Neuron (in vitro differentiated cells): ENCODE measurements at regions not wholly inside any gene's neighbourhood (a gene's known extent, or its start where the extent isn't known, plus 50 kb on each side); places are given as distances from the start of the nearest gene placed in this dataset.
"Not testable (repeated sequence)": the region's sequence is repeated elsewhere in the genome, so short reads cannot be mapped to it uniquely, and the experiment has no call there.

ENCODE experiments used
- H2AFZ ChIP-seq: one replicate; pipeline ENCODE4 v1.6.1; 2013; ENCODE audit warnings: low read depth, mild to moderate bottlenecking, inconsistent platforms, low read length, moderate library complexity
- H3K27me3 ChIP-seq: one replicate; pipeline ENCODE4 v1.6.1; 2013; ENCODE audit warnings: low read length; ENCODE audit not compliant: insufficient read depth
- H3K36me3 ChIP-seq: one replicate; pipeline ENCODE4 v1.6.1; 2013; ENCODE audit warnings: low read length; ENCODE audit not compliant: insufficient read depth
- H3K4me1 ChIP-seq: one replicate; pipeline ENCODE4 v1.6.1; 2013; ENCODE audit warnings: low read length; ENCODE audit not compliant: insufficient read depth
- H3K4me3 ChIP-seq: 2 replicates; pipeline ENCODE4 v1.5.1; 2013; ENCODE audit warnings: mild to moderate bottlenecking, low read length, moderate library complexity
- H3K9me3 ChIP-seq: one replicate; pipeline ENCODE4 v1.6.1; 2013; ENCODE audit warnings: low read length

DNA sequence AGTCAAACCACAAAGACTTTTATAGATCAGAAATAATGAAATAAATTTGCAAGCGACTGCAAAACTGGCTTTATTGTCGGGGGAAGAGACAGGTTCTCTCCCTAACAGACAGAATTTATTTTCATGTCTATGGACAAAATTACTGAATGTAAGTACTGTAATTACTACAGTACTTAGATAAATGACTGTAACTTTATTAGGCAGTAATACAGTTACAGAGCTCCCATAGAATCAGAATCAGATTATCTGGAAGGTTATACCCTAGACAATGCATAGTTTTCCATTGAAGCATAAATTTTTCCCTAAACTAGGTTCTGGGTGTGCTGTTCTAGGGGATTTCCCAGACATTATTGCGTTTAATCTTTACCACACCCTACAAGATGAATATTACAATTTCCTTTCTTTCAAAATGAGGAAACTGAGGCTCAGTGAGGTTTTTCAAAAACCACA, 114.2 kb downstream of the C12orf75 start:
- no peak overlapping the region for H2AFZ ChIP-seq
- H3K9me3 ChIP-seq, result peaks cover 4% of the 10 kb centered on the region
- H3K36me3 ChIP-seq, result no peaks in the 10 kb centered on the region
- H3K27me3 ChIP-seq, result no peaks in the 10 kb centered on the region
- H3K4me3 ChIP-seq, result no peak overlapping the region
- H3K4me1 ChIP-seq, result peaks cover 17% of the 10 kb centered on the region

DNA sequence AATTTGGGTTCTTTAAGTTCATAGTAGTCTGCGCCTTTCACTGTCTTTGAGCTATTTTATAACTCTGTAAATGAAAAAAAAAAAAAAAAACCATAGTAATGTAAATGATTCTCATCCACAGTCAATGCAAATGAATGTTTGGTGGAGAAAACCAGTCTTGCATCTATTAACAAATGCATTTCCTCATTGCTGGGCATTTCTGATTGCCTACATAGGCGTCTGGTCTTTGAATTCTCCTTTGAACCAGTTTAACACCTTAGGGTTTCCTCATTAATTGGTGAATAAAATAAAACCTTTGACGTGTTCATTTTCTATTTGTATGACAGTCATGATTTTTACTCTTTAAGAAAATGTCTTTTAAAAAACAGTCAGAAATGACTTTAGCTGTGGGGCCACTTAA, 114.8 kb downstream of the C12orf75 start:
- peaks cover 17% of the 10 kb centered on the region for H3K4me1 ChIP-seq
- H3K9me3 ChIP-seq, result peaks cover under 1% of the 10 kb centered on the region
- H3K36me3 ChIP-seq, result no peaks in the 10 kb centered on the region
- no peak overlapping the region for H2AFZ ChIP-seq
- no peak overlapping the region for H3K4me3 ChIP-seq
- no peaks in the 10 kb centered on the region for H3K27me3 ChIP-seq

DNA sequence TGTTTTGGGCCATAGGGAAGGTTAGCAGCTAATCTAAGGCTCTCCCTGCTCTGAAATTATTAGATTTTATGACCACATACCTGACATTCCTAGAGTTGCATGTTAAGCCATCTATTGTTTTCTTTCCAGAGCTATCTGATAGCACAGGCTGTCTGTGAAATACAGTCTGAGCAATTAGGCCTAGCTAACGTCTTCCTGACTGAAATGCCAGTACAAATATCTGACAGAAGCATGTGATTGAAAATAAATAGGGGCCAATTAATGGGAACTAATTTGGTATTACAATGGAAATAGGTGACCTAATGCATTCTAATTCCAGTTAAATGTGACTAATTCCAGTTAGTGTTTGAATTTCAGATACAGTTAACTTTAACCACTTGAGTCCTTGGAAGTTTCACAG, 115.2 kb downstream of the C12orf75 start:
- Histone ChIP-seq H3K4me3 (no peak overlapping the region), H2AFZ (no peak overlapping the region), H3K27me3 (no peaks in the 10 kb centered on the region), H3K9me3 (no peaks in the 10 kb centered on the region), H3K4me1 (peaks cover 17% of the 10 kb centered on the region), H3K36me3 (no peaks in the 10 kb centered on the region)

DNA sequence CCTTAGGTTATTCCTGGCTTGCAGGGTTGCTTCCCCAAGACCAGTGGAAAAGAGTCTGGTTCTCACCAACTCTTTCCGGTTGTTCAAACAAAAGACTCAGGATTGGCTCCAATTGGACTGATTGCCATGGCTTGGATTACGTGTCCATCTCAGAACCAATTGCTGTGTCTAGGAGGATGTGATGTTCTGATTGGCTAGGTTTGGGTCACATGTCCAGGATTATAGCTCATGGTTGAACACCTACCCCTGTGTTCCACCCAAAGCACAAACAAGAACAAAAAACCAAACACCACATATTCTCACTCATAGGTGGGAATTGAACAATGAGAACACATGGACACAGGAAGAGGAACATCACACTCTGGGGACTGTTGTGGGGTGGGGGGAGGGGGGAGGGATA, 116.0 kb downstream of the C12orf75 start:
- not testable (repeated sequence) for H3K9me3 ChIP-seq, H2AFZ ChIP-seq, H3K27me3 ChIP-seq, H3K36me3 ChIP-seq, H3K4me3 ChIP-seq
- H3K4me1 ChIP-seq, result peaks cover 17% of the 10 kb centered on the region

DNA sequence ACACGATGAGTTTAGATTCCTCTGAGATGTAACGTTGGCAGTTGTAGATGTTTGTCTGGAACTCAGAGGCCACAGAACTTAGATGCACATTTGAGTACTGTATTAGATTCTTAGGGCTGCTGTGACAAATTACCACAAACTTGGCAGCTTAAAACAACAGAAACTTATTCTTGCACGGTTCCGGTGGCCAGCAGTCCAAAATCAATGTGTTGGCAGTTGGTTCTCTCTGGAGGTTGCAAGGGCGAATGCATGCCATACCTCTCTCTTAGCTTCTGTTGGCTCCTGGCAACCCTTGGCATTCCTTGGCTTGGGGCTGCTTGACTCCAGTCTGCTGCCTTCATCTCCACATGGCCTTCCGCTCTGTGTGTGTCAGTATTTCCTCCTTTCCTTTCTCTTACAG, 118.9 kb downstream of the C12orf75 start:
- Histone ChIP-seq H3K27me3 (no peaks in the 10 kb centered on the region), H2AFZ (no peak overlapping the region), H3K36me3 (no peaks in the 10 kb centered on the region), H3K4me1 (peaks cover 12% of the 10 kb centered on the region), H3K4me3 (no peak overlapping the region), H3K9me3 (no peaks in the 10 kb centered on the region)

DNA sequence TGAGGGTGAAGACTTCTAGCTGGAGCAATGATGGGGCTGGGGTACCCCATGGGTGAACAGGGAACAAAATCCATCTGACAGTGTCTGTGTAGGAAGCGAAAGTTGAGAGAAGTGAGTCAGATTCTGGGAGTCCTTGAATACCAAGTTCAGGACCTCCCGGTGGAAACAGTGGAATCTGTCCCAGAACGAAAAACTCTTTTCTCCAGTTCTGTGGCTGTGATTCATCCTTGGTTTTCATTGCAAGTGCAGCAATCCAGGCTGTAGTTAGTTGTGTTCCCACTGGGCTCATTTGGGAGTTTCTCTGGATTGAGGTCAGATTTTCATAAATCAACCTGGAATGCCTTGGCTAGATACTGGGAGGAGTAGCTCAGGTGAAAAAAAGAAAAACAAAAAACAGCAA, 120.7 kb downstream of the C12orf75 start:
- H3K4me3 ChIP-seq, result no peak overlapping the region
- H3K9me3 ChIP-seq, result no peaks in the 10 kb centered on the region
- H3K4me1 ChIP-seq, result no peaks in the 10 kb centered on the region
- H2AFZ ChIP-seq, result no peak overlapping the region
- H3K27me3 ChIP-seq, result no peaks in the 10 kb centered on the region
- H3K36me3 ChIP-seq, result no peaks in the 10 kb centered on the region

DNA sequence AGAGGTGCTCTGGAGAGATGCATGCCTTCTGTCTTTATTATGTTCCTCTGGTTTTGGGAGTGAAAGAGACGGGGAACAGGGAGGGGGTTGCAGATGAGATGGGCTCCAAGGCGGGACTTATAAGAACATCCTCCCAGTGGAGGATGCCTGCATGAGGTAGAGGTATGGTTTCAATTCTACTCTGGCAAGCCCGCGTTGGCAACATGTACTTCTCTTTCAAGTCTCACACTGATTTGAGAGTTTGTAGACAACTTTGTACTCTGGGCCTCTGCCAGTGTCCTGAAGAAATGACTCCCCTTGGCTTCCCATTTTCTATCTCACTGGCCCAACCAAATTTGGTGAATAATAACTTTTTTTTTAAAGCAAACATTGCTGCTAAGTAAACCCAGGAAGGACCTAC, 121.3 kb downstream of the C12orf75 start:
- no peaks in the 10 kb centered on the region for H3K9me3 ChIP-seq
- no peak overlapping the region for H2AFZ ChIP-seq
- no peaks in the 10 kb centered on the region for H3K27me3 ChIP-seq
- no peaks in the 10 kb centered on the region for H3K4me1 ChIP-seq
- no peaks in the 10 kb centered on the region for H3K36me3 ChIP-seq
- no peak overlapping the region for H3K4me3 ChIP-seq

DNA sequence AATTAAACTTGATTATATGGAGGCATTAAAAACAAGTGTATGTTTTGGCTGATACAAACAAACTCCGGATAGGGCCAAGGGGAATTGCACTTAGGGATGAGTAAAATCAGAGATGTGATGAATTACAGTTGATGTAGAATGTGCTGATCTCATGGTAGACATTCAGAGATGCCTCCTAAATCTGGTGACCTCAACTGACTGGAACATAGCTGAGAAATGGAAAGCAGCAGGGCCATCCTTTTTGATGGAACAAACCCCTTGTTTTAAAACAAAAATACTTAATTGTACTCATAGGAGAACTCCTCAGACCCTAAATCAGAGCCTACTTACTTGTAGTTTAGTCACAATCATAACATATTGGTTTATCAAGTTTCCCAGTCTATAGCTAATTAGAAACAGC, 122.8 kb downstream of the C12orf75 start:
- Histone ChIP-seq H3K9me3 (no peaks in the 10 kb centered on the region), H3K4me1 (no peaks in the 10 kb centered on the region), H2AFZ (no peak overlapping the region), H3K4me3 (no peak overlapping the region), H3K27me3 (no peaks in the 10 kb centered on the region), H3K36me3 (no peaks in the 10 kb centered on the region)

DNA sequence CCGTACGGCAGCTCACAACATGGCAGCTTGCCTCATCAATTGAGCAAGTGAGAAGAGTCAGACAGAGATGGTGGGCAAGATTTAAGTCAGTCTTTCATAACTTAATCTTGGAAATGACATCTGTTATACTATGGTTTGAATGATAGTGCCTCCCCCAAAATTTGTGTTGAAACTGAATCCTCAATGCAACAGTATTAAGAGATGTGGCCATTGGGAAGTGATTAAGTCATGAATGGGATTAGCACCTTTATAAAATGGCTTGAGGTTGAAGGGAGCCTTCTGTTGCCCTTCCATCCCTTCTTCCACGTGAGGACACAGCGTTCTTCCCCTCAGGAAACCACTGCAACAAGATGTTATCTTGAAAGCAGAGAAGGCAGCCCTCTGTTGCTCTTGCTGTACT, 124.2 kb downstream of the C12orf75 start:
- H3K4me3 ChIP-seq, result no peak overlapping the region
- H2AFZ ChIP-seq, result no peak overlapping the region
- H3K9me3 ChIP-seq, result no peaks in the 10 kb centered on the region
- H3K36me3 ChIP-seq, result no peaks in the 10 kb centered on the region
- H3K27me3 ChIP-seq, result no peaks in the 10 kb centered on the region
- H3K4me1 ChIP-seq, result no peaks in the 10 kb centered on the region

DNA sequence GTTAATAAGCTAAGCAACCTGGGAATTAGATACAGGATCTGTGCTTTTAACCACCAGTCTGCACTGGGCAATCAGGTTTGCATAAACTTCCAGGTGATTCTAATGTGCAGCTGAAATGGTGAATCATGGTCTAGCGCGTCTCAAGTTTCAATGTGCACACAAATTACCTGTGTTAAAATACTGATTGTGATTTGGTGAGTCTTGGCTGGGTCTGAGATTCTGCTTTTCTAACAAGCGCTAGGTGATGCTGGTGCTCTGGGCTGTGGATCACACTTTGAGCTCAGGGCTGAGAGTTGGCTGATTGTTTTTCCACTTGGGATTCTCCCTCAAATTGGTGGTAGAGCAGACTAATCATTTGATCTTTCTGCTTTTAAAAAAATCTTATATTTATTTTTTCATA, 124.8 kb downstream of the C12orf75 start:
- no peaks in the 10 kb centered on the region for H3K4me1 ChIP-seq
- H3K36me3 ChIP-seq, result no peaks in the 10 kb centered on the region
- no peak overlapping the region for H2AFZ ChIP-seq
- H3K9me3 ChIP-seq, result no peaks in the 10 kb centered on the region
- H3K27me3 ChIP-seq, result no peaks in the 10 kb centered on the region
- H3K4me3 ChIP-seq, result no peak overlapping the region

DNA sequence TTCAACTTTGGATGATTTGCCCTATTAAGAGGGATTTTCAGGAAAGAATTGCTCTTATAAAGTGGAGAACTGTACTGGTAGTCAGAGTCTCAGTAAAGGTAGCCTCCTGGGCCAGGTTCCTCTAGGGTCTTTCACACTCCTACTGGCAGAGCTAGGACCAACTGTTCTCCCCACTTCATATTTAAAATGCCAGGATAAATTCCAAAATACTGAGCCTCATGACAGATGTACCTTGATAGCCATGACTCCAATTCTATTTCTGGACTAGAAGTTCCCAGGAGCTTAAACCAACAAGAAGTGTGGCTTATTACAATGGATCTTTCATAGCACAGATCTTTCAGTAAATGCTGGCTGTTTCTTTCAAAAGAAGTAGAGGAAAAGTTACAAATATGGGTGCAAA, 126.5 kb downstream of the C12orf75 start:
- Histone ChIP-seq H3K27me3 (no peaks in the 10 kb centered on the region), H3K4me1 (no peaks in the 10 kb centered on the region), H3K4me3 (no peak overlapping the region), H3K9me3 (no peaks in the 10 kb centered on the region), H2AFZ (no peak overlapping the region), H3K36me3 (no peaks in the 10 kb centered on the region)

DNA sequence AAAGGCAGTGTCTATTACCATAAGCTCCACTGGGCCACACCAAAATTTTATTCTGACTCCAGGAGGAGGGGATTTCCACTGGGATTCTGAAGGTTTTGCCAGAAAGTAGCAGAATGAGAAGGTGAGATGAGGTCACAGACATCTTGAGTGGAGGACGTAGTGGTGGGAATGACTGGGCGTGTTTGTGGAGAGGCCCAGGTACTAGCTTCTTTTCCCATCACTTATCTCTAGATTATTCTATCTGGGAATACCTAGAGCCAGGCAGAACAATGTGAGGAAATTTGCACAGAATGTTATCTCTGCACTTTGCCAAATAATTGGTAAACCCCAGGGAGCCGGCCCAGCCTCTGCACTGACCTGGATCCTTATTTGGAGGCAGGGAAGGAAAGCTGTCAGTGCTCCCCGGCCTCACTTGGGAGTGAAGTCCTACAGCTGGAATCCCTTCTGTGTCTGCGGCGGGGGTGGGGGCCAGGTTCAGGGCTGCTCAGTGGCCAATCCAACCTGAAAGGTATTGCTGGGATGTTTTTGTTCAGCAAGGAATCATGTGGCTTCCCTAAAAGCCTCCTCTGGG, 129.4 kb downstream of the C12orf75 start:
- H3K4me1 ChIP-seq, result no peaks in the 10 kb centered on the region
- H2AFZ ChIP-seq, result no peak overlapping the region
- no peaks in the 10 kb centered on the region for H3K36me3 ChIP-seq
- no peaks in the 10 kb centered on the region for H3K9me3 ChIP-seq
- no peaks in the 10 kb centered on the region for H3K27me3 ChIP-seq
- no peak overlapping the region for H3K4me3 ChIP-seq

DNA sequence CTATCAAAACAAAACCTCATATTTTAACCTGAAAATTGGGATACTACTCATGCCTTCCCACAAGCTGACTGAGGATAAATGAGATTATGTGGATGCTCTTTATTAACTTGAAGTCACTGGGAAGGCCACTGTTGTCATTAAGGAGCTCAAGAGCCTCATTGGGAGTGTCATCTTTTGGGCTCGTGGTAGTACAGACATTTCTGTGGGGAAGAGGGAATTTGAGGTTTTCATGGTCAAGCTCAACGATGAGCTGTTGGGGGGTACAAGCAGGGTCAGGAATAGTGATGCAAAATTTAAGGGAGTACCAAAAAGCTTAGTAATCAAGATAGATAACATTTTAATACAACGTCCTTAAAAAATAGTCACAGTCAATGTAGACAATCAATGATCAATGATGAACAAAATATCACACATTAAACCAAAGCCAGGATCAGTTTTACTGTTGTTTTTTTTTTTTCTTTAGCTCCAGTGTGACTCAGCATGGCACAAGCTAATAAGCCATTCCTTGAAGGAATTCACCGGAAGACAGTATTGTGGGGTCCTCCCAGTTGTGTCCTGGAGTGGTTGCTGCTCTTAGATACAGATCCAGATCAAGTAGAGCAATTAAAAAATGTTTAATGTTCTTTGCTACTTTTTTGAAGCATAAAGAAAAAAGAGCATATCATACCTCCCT, 130.9 kb downstream of the C12orf75 start:
- no peak overlapping the region for H2AFZ ChIP-seq
- no peaks in the 10 kb centered on the region for H3K27me3 ChIP-seq
- no peaks in the 10 kb centered on the region for H3K9me3 ChIP-seq
- H3K4me3 ChIP-seq, result no peak overlapping the region
- no peaks in the 10 kb centered on the region for H3K4me1 ChIP-seq
- H3K36me3 ChIP-seq, result no peaks in the 10 kb centered on the region
